Fibroblast of upper back skin (primary cell): ENCODE measurements at regions not wholly inside any gene's neighbourhood (a gene's known extent, or its start where the extent isn't known, plus 50 kb on each side); places are given as distances from the start of the nearest gene placed in this dataset.

Source experiments
- DNase-seq: peaks from one replicate; pipeline ENCODE4 v3.0.0-alpha.2; 2013

GRCh38 chr13:46951516-46951915 lies 54.7 kb upstream of the HTR2A start:
- peak; percentile 50 for DNase-seq

GRCh38 chr13:46949211-46949610 lies 52.4 kb upstream of the HTR2A start:
- DNase-seq, result no peak

- no peak for DNase-seq
These were observed 51.5 kb upstream of the HTR2A start for GRCh38 chr13:46948338-46948737.

GRCh38 chr13:46947425-46948191 lies 50.8 kb upstream of the HTR2A start:
- no peak for DNase-seq
